ENCODE measurements at regions not wholly inside any gene's neighbourhood (a gene's known extent, or its start where the extent isn't known, plus 50 kb on each side); places are given as distances from the start of the nearest gene placed in this dataset.

GRCh38 chr2:66790651-66791181, 355.8 kb downstream of the MEIS1 start:
- ATAC-seq (no peak), DNase-seq (no peak)
- H3K4me1 ChIP-seq: no peaks in the 10 kb centered on the region
- WGBS, 2 donors: 84 to 100% methylated on average over 1 of the region's 1 CpG
- H3K27me3 ChIP-seq: no peaks in the 10 kb centered on the region
- intact Hi-C loops (cut with DNase I): no loop called here
- H3K9me3 ChIP-seq: no peaks in the 10 kb centered on the region
- H3K4me3 ChIP-seq: no peak overlapping the region
- no peaks in the 10 kb centered on the region for H3K36me3 ChIP-seq (replicated peaks in 1 of 2; ENCODE audit: insufficient read depth in 1 of 2, low read depth in 2 of 2)
- TF ChIP-seq POLR2A (IDR thresholded peaks at IDR 0.05) (no peak), CTCF (IDR thresholded peaks at IDR 0.05) (no peak)
- no peak overlapping the region for H3K27ac ChIP-seq

- TF ChIP-seq CTCF (IDR thresholded peaks at IDR 0.05) (no peak), POLR2A (IDR thresholded peaks at IDR 0.05) (no peak)
- H3K36me3 ChIP-seq (replicated peaks in 1 of 2; ENCODE audit: insufficient read depth in 1 of 2, low read depth in 2 of 2): no peaks in the 10 kb centered on the region
- no peaks in the 10 kb centered on the region for H3K9me3 ChIP-seq
- no peak overlapping the region for H3K4me3 ChIP-seq
- ATAC-seq (no peak), DNase-seq (peak in 1 of 4 donors; percentile 4)
- intact Hi-C loops (cut with DNase I): no loop called here
- 76 to 77% methylated on average over 8 of the region's 8 CpGs for WGBS, 2 donors
- H3K4me1 ChIP-seq: no peaks in the 10 kb centered on the region
- H3K27ac ChIP-seq: no peak overlapping the region
- no peaks in the 10 kb centered on the region for H3K27me3 ChIP-seq
Measured at GRCh38 chr2:66794070-66794469, 359.1 kb downstream of the MEIS1 start.

GRCh38 chr2:66794551-66794950, 359.6 kb downstream of the MEIS1 start:
- Histone ChIP-seq H3K4me1 (no peaks in the 10 kb centered on the region), H3K27ac (no peak overlapping the region), H3K36me3 (replicated peaks in 1 of 2; ENCODE audit: insufficient read depth in 1 of 2, low read depth in 2 of 2) (no peaks in the 10 kb centered on the region), H3K27me3 (no peaks in the 10 kb centered on the region), H3K4me3 (no peak overlapping the region), H3K9me3 (no peaks in the 10 kb centered on the region)
- intact Hi-C loops (cut with DNase I): no loop called here
- 79 to 88% methylated on average over 1 of the region's 1 CpG for WGBS, 2 donors
- TF ChIP-seq CTCF (IDR thresholded peaks at IDR 0.05) (no peak), POLR2A (IDR thresholded peaks at IDR 0.05) (no peak)
- ATAC-seq: no peak
- DNase-seq: no peak

GRCh38 chr2:66802877-66803276, 368.0 kb downstream of the MEIS1 start:
- H3K27ac ChIP-seq: no peak overlapping the region
- H3K4me3 ChIP-seq: no peak overlapping the region
- H3K9me3 ChIP-seq: no peaks in the 10 kb centered on the region
- 67 to 84% methylated on average over 2 of the region's 2 CpGs for WGBS, 2 donors
- TF ChIP-seq CTCF (IDR thresholded peaks at IDR 0.05) (no peak), POLR2A (IDR thresholded peaks at IDR 0.05) (no peak)
- no peaks in the 10 kb centered on the region for H3K36me3 ChIP-seq (replicated peaks in 1 of 2; ENCODE audit: insufficient read depth in 1 of 2, low read depth in 2 of 2)
- DNase-seq (no peak), ATAC-seq (no peak)
- H3K27me3 ChIP-seq: no peaks in the 10 kb centered on the region
- H3K4me1 ChIP-seq: no peaks in the 10 kb centered on the region
- intact Hi-C loops (cut with DNase I): no loop called here

GRCh38 chr2:66803726-66804125, 368.8 kb downstream of the MEIS1 start:
- H3K27me3 ChIP-seq: no peaks in the 10 kb centered on the region
- H3K9me3 ChIP-seq: no peaks in the 10 kb centered on the region
- 86 to 91% methylated on average over 2 of the region's 2 CpGs for WGBS, 2 donors
- intact Hi-C loops (cut with DNase I): no loop called here
- ATAC-seq (no peak), DNase-seq (no peak)
- no peaks in the 10 kb centered on the region for H3K4me1 ChIP-seq
- no peak overlapping the region for H3K4me3 ChIP-seq
- H3K36me3 ChIP-seq (replicated peaks in 1 of 2; ENCODE audit: insufficient read depth in 1 of 2, low read depth in 2 of 2): no peaks in the 10 kb centered on the region
- TF ChIP-seq CTCF (IDR thresholded peaks at IDR 0.05) (no peak), POLR2A (IDR thresholded peaks at IDR 0.05) (no peak)
- H3K27ac ChIP-seq: no peak overlapping the region
